Heart left ventricle (tissue), 13 donors: ENCODE measurements at regions not wholly inside any gene's neighbourhood (a gene's known extent, or its start where the extent isn't known, plus 50 kb on each side); places are given as distances from the start of the nearest gene placed in this dataset.

ENCODE experiments used
- CTCF ChIP-seq, 12 donors: fragments of 200-600 bp; sonication (generic) in 4 of 12; IDR thresholded peaks; one replicate each; pipeline versions ENCODE4 v1.5.0 to v1.8.0; 2018 to 2022; ENCODE audit warnings: antibody characterized with exemption in 12 of 12, mild to moderate bottlenecking in 5 of 12
- POLR2A ChIP-seq, 2 donors: fragments of 450-650 bp; IDR thresholded peaks; one replicate each; pipeline ENCODE4 v1.6.1; 2017; ENCODE audit warnings: antibody characterized with exemption in 2 of 2, mild to moderate bottlenecking in 2 of 2, moderate library complexity in 2 of 2
- donor health status: ischemic (EF 13 %, LVEDD 7.1; RV severe dilation, severe dysfunction).
- donor health status: DM: no; HTN: yes; CAD: no.
- donor health status: DM: no; HTN: no; CAD: no.
- donor health status: ischemic (EF 25% LVEDD 6.9; RV normal size, moderate dysfunction).
- donor health status: ischemic (EF 25% LVEDD 5.7; RV mildly dilated, moderate dysfunction).
- donor health status: ischemic (EF 35%, LVEDD 5.7; RV mildly dilated, moderate dysfunction).
- donor health status: nonischemic (EF 11% LVEDD 7.7; RV severe dilation, severe dysfunction).
- donor health status: DM: yes; HTN: yes; CAD: no.
- donor health status: PGD.
- donor health status: ischemic (EF 29% LVEDD 5.4; RV normal size, mild dysfunction).
- donor health status: nonischemic (EF 23%, LVEDD 6.1; RV moderate dilation, normal function).

GRCh38 chr2:144703852-144704708 lies 184.2 kb upstream of the ZEB2 start:
- no peak for TF ChIP-seq CTCF (IDR thresholded peaks at IDR 0.05)
- no peak for TF ChIP-seq POLR2A (IDR thresholded peaks at IDR 0.05)
